ENCODE measurements at regions not wholly inside any gene's neighbourhood (a gene's known extent, or its start where the extent isn't known, plus 50 kb on each side); places are given as distances from the start of the nearest gene placed in this dataset.

DNA sequence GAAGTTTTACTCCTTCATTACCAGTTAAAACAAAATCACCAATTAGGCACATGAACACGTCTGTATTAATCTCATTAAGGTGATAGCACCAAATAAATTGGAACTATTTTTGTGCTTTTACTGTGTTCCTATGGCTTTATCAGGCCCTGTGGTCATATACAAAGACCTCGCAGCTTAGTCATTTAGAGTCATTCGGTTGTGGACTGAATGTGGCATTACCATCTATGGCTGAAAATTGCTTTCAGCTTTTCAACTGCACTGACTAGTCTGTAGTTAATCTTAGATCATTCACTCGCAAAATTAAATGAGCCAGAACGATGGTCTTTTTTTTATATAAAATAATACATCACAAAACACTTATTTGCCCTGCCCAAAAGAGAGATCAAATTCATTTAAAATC, 601.7 kb downstream of the NR4A2 start:
- H3K4me3 Mint-ChIP-seq, result no peak overlapping the region
- no peak overlapping the region for H3K27ac Mint-ChIP-seq
- H3K9me3 Mint-ChIP-seq, result peaks cover 19% of the 10 kb centered on the region

GRCh38 chr2:155727187-155727895, 605.2 kb downstream of the NR4A2 start:
- no peak overlapping the region for H3K4me3 Mint-ChIP-seq
- peaks cover 7% of the 10 kb centered on the region; the same call in 1 of the 2 replicates for H3K9me3 Mint-ChIP-seq
- no peak overlapping the region for H3K27ac Mint-ChIP-seq
- DNase-seq, result no peak
- no peak for TF ChIP-seq CTCF (IDR thresholded peaks at IDR 0.05)
- H3K36me3 Mint-ChIP-seq (ENCODE audit: low read depth), result no peaks in the 10 kb centered on the region
- H3K4me1 Mint-ChIP-seq (ENCODE audit: low read depth), result no peaks in the 10 kb centered on the region
- no peaks in the 10 kb centered on the region for H3K27me3 Mint-ChIP-seq (ENCODE audit: insufficient read depth)

More for the DNA sequence above, 601.7 kb downstream of the NR4A2 start:
- Mint-ChIP-seq H3K4me1 (ENCODE audit: low read depth) (no peaks in the 10 kb centered on the region), H3K27me3 (ENCODE audit: insufficient read depth) (no peaks in the 10 kb centered on the region), H3K36me3 (ENCODE audit: low read depth) (no peaks in the 10 kb centered on the region)
- TF ChIP-seq CTCF (IDR thresholded peaks at IDR 0.05), result no peak
- DNase-seq, result no peak

GRCh38 chr2:155722290-155722689, 610.2 kb downstream of the NR4A2 start:
- peaks cover 8% of the 10 kb centered on the region for H3K9me3 Mint-ChIP-seq
- H3K27ac Mint-ChIP-seq, result no peak overlapping the region
- no peaks in the 10 kb centered on the region for H3K27me3 Mint-ChIP-seq (ENCODE audit: insufficient read depth)
- no peak overlapping the region for H3K4me3 Mint-ChIP-seq
- H3K4me1 Mint-ChIP-seq (ENCODE audit: low read depth), result no peaks in the 10 kb centered on the region
- TF ChIP-seq CTCF (IDR thresholded peaks at IDR 0.05), result no peak
- no peak for DNase-seq
- no peaks in the 10 kb centered on the region for H3K36me3 Mint-ChIP-seq (ENCODE audit: low read depth)

GRCh38 chr2:155715705-155716104, 616.8 kb downstream of the NR4A2 start:
- H3K9me3 Mint-ChIP-seq, result peaks cover 13% of the 10 kb centered on the region
- DNase-seq, result no peak
- no peak overlapping the region for H3K4me3 Mint-ChIP-seq
- no peaks in the 10 kb centered on the region for H3K27me3 Mint-ChIP-seq (ENCODE audit: insufficient read depth)
- TF ChIP-seq CTCF (IDR thresholded peaks at IDR 0.05), result no peak
- no peak overlapping the region for H3K27ac Mint-ChIP-seq
- no peaks in the 10 kb centered on the region for H3K36me3 Mint-ChIP-seq (ENCODE audit: low read depth)
- H3K4me1 Mint-ChIP-seq (ENCODE audit: low read depth), result no peaks in the 10 kb centered on the region

- DNase-seq, result no peak
- Mint-ChIP-seq H3K27ac (no peak overlapping the region), H3K9me3 (peaks cover 20% of the 10 kb centered on the region), H3K4me3 (no peak overlapping the region), H3K27me3 (ENCODE audit: insufficient read depth) (no peaks in the 10 kb centered on the region), H3K4me1 (ENCODE audit: low read depth) (no peaks in the 10 kb centered on the region), H3K36me3 (ENCODE audit: low read depth) (no peaks in the 10 kb centered on the region)
- TF ChIP-seq CTCF (IDR thresholded peaks at IDR 0.05), result no peak
Observed at GRCh38 chr2:155714983-155715382, 617.5 kb downstream of the NR4A2 start.
